Spleen (tissue), 11 donors: ENCODE measurements at regions not wholly inside any gene's neighbourhood (a gene's known extent, or its start where the extent isn't known, plus 50 kb on each side); places are given as distances from the start of the nearest gene placed in this dataset.
"Not testable (repeated sequence)": the region's sequence is repeated elsewhere in the genome, so short reads cannot be mapped to it uniquely, and the experiment has no call there.

Experiments used
- DNase-seq: peaks from one replicate; pipeline ENCODE4 v3.0.0-alpha.2; 2020
- H3K27ac ChIP-seq, 8 donors: fragments of 200-600 bp; sonication (generic) in 7 of 8; 1 replicate in 4 of 8; 2 replicates in 4 of 8; pipeline versions ENCODE4 v1.5.0 to v1.8.0; 2016 to 2021; ENCODE audit warnings: inconsistent platforms in 4 of 8, mild to moderate bottlenecking in 4 of 8, moderate library complexity in 1 of 8
- H3K27me3 ChIP-seq, 7 donors: fragments of 200-600 bp; sonication (generic) in 6 of 7; replicated peaks in 1 of 7; 1 replicate in 4 of 7; 2 replicates in 3 of 7; pipeline versions ENCODE4 v1.5.0 to v1.8.0; 2016 to 2021; ENCODE audit warnings: inconsistent platforms in 3 of 7, mild to moderate bottlenecking in 1 of 7
- H3K36me3 ChIP-seq, 6 donors: fragments of 200-600 bp; sonication (generic) in 5 of 6; 1 replicate in 4 of 6; 2 replicates in 2 of 6; pipeline versions ENCODE4 v1.5.0 to v1.8.0; 2016 to 2021; ENCODE audit warnings: inconsistent platforms in 2 of 6
- H3K4me1 ChIP-seq, 6 donors: fragments of 200-600 bp; sonication (generic) in 5 of 6; 1 replicate in 3 of 6; 2 replicates in 3 of 6; pipeline versions ENCODE4 v1.5.0 to v1.8.0; 2016 to 2021; ENCODE audit warnings: inconsistent platforms in 3 of 6
- H3K4me3 ChIP-seq, 8 donors: fragments of 200-600 bp; sonication (generic) in 7 of 8; 1 replicate in 4 of 8; 2 replicates in 4 of 8; pipeline versions ENCODE4 v1.5.0 to v1.8.0; 2016 to 2021; ENCODE audit warnings: inconsistent platforms in 4 of 8, mild to moderate bottlenecking in 4 of 8, moderate library complexity in 2 of 8
- H3K9me3 ChIP-seq, 8 donors: fragments of 200-600 bp; sonication (generic) in 7 of 8; 1 replicate in 4 of 8; 2 replicates in 4 of 8; pipeline versions ENCODE4 v1.5.0 to v1.8.0; 2016 to 2021; ENCODE audit warnings: inconsistent platforms in 4 of 8
- POLR2A ChIP-seq, 3 donors: fragments of 450-650 bp; IDR thresholded peaks; one replicate each; pipeline ENCODE4 v1.5.1; 2017; ENCODE audit warnings: antibody characterized with exemption in 3 of 3, mild to moderate bottlenecking in 1 of 3
- POLR2AphosphoS5 ChIP-seq, 3 donors: sonication (generic); formaldehyde crosslinking; IDR thresholded peaks; one replicate each; pipeline ENCODE4 v1.5.1; 2017; ENCODE audit warnings: antibody characterized with exemption in 3 of 3
- whole genome bisulfite sequencing, 5 donors: extraction: QIAGEN DNeasy Blood & Tissue Kit in 3 of 5; methylation state at CpG; one replicate each; pipeline versions ENCODE4 v1.1.5 to v1.1.7; 2013 to 2018; 5-methylcytosine and 5-hydroxymethylcytosine counted together
- intact Hi-C: fragments of 100-400 bp; cut with DNase I; formaldehyde crosslinking; loops from one replicate; pipeline ENCODE4 v1.15.0; 2023; ENCODE audit warnings: low total_unique reads
- TF ChIP-seq, protein P1 (sequence below), 11 experiments: fragments of 200-600 bp in 7 of 11; fragments of 450-650 bp in 4 of 11; sonication (generic) in 4 of 11; IDR thresholded peaks in 8 of 11; conservative IDR thresholded peaks in 3 of 11; 1 replicate in 7 of 11; 2 replicates in 4 of 11; pipeline versions ENCODE4 v1.4.0 to v1.8.0; 2016 to 2021; ENCODE audit warnings: antibody characterized with exemption in 11 of 11, inconsistent platforms in 4 of 11, mild to moderate bottlenecking in 1 of 11
- donor health status: healthy with polysubstance abuse.
- donor health status: DM: no; HTN: no; CAD: no; lungs with moderate emphysema.
- donor health status: DM: no; HTN: no; CAD: no.
- donor health status: Bipolar disorder and iron deficiency.
- donor health status: healthy.
- donor health status: DM: no; HTN: no; CAD: no.
- donor health status: DM: yes; HTN: yes; CAD: no.

DNA sequence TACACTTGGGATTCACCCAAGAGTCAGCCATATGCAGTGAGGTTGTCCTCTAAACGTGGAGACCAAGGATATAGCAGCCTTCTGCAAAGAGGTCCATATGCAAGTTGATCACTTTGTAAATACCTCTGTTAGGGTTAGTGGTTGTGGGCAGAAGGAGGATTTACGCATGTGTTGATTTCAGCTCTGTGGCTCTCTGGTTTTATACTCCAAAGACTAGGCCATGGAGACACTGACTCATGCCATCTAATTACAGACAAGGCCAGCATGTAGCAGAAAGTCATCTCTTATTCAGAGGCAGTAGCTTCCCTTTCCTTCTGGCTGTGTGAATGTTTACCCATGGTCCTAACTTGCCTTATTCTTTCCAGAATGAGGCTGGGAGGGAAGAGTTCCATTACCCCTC lies 140.9 kb upstream of the GOLGA6L4 start:
- DNase-seq, H3K27ac ChIP-seq, H3K9me3 ChIP-seq, H3K36me3 ChIP-seq, H3K4me1 ChIP-seq, intact Hi-C loops, H3K4me3 ChIP-seq: not testable (repeated sequence)
- WGBS, 5 donors = 67 to 88% (median 82%) methylated on average over 2 of the region's 2 CpGs
- peaks cover 0 to 11% (median 0%) of the 10 kb centered on the region in 7 donors for H3K27me3 ChIP-seq

DNA sequence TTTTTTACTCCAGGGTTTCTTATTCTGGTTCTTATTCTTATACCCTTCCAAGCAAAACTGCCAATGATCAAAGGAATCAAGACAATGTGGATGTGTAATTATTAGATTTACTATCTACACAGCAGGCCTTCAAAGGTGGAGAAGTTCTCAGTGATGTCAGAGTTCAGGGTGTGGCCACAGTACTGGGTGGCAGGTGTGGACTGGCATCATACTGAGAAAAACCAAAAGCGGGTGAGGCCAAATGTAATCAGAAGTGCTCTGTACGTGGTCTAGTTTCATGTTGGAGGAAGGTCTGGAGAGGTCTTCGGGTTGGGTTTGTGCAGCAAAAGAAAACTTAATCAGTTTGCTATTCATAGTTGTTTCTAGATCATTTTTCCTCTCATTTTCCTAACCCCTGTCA lies 138.5 kb upstream of the GOLGA6L4 start:
- DNase-seq, H3K27ac ChIP-seq, intact Hi-C loops, H3K4me3 ChIP-seq, H3K4me1 ChIP-seq, H3K9me3 ChIP-seq, H3K36me3 ChIP-seq: not testable (repeated sequence)
- H3K27me3 ChIP-seq = peaks cover 0 to 11% (median 0%) of the 10 kb centered on the region in 7 donors
- WGBS, 5 donors = 73 to 94% (median 85%) methylated on average over 3 of the region's 3 CpGs

DNA sequence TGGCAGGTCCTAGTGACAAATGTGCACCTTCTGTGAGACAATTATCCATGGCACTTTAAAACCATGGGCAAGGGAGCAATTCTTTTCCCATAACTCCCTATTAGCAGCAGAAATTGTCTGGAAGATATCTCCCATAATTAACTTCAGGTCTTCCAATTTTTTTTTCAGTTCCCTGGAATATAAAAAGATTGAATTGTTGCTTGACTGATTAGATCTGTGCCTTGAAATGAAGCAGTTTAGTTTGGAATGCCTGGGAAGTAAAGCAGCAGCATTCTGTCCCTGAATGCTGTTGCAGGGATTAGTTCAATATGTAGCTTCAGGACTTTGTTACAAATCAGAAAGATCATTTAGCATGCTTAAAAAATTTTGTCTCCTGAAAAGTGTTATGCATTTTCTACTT lies 137.0 kb upstream of the GOLGA6L4 start:
- Histone ChIP-seq H3K36me3 (no peaks in the 10 kb centered on the region), H3K27ac (no peak overlapping the region), H3K9me3 (no peaks in the 10 kb centered on the region), H3K27me3 (peaks cover 0 to 11% (median 0%) of the 10 kb centered on the region in 7 donors), H3K4me3 (no peak overlapping the region), H3K4me1 (peaks cover 0 to 9% (median 7%) of the 10 kb centered on the region in 6 donors)
- no peak for TF ChIP-seq POLR2AphosphoS5 (IDR thresholded peaks at IDR 0.05)
- TF ChIP-seq POLR2A (IDR thresholded peaks at IDR 0.05) = no peak
- no peak for DNase-seq
- intact Hi-C loops = no loop called here

DNA sequence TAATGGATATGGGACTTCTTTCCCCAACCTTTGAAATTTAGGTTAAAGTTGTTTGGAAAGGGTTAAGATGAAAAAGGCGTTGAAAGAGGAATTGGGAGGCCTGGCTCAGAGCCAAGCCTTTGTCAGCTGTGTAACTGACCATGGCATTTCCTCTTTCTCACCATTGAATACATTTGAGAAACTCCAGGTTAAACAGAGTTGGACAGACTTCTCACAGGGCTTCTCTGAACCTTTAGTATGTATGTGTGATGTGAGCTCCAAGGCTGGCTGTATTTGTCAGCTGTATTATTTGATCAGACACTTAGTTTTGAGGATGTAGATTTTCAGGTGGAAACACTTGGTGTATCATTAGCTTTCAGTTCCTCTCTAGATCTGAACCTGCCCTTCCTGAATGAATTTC lies 136.4 kb upstream of the GOLGA6L4 start:
- TF ChIP-seq POLR2AphosphoS5 (IDR thresholded peaks at IDR 0.05) = no peak
- TF ChIP-seq, protein P1, sequence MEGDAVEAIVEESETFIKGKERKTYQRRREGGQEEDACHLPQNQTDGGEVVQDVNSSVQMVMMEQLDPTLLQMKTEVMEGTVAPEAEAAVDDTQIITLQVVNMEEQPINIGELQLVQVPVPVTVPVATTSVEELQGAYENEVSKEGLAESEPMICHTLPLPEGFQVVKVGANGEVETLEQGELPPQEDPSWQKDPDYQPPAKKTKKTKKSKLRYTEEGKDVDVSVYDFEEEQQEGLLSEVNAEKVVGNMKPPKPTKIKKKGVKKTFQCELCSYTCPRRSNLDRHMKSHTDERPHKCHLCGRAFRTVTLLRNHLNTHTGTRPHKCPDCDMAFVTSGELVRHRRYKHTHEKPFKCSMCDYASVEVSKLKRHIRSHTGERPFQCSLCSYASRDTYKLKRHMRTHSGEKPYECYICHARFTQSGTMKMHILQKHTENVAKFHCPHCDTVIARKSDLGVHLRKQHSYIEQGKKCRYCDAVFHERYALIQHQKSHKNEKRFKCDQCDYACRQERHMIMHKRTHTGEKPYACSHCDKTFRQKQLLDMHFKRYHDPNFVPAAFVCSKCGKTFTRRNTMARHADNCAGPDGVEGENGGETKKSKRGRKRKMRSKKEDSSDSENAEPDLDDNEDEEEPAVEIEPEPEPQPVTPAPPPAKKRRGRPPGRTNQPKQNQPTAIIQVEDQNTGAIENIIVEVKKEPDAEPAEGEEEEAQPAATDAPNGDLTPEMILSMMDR (IDR thresholded peaks at IDR 0.05 in 8 of 11, conservative IDR thresholded peaks at IDR 0.05 in 3 of 11) = no peak
- no peak for TF ChIP-seq POLR2A (IDR thresholded peaks at IDR 0.05)
- Histone ChIP-seq H3K36me3 (no peaks in the 10 kb centered on the region), H3K9me3 (no peaks in the 10 kb centered on the region), H3K4me1 (peaks cover 0 to 9% (median 7%) of the 10 kb centered on the region in 6 donors), H3K4me3 (no peak overlapping the region), H3K27ac (no peak overlapping the region), H3K27me3 (peaks cover 0 to 11% (median 0%) of the 10 kb centered on the region in 7 donors)
- intact Hi-C loops = no loop called here
- whole genome bisulfite sequencing, 5 donors = 2 to 9% (median 4%) methylated on average over 1 of the region's 1 CpG
- DNase-seq = no peak

DNA sequence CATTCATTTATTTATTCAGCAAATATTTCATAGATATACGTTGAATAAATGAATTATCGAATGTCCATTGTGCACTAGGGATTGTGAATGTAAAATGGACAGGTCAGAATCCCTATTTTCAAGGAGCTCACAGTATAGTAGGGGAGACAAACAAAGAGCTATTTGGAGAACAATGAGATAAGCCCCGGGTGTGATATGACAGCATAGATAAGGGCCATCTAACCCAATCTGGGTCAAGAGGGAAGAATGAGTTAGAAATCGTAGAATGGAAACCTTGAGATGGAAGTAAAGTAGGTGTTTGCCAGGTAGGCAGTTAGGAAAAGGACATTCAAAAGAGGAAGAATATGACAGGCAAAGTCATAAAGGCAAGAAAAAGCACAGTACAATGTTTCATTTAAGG lies 132.2 kb upstream of the GOLGA6L4 start:
- intact Hi-C loops = no loop called here
- H3K36me3 ChIP-seq = no peaks in the 10 kb centered on the region
- H3K27me3 ChIP-seq = no peaks in the 10 kb centered on the region
- no peaks in the 10 kb centered on the region for H3K9me3 ChIP-seq
- no peak for DNase-seq
- H3K4me3 ChIP-seq = no peak overlapping the region
- TF ChIP-seq POLR2A (IDR thresholded peaks at IDR 0.05) (no peak), POLR2AphosphoS5 (IDR thresholded peaks at IDR 0.05) (no peak)
- TF ChIP-seq, protein P1 (IDR thresholded peaks at IDR 0.05 in 8 of 11, conservative IDR thresholded peaks at IDR 0.05 in 3 of 11) = no peak
- H3K27ac ChIP-seq = no peak overlapping the region
- WGBS, 5 donors = 80 to 87% (median 82%) methylated on average over 4 of the region's 4 CpGs
- peaks cover 0 to 9% (median 7%) of the 10 kb centered on the region in 6 donors for H3K4me1 ChIP-seq

DNA sequence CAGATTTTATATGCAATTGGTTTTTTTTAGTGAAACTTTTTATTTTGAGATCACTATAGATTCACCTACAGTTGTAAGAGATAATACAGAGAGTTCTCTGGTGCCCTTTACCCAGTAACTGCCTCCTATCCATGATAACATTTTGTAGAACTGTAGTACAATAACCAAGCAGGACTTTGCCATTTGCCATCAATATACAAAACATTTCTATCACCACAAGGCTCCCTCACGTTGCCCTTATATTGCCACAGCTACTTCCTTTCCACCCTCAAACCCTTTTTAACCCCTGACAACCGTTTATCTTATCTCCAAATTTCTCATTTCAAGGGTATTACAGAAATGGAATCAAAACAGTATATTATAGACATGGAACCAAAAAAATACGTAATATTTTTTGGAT lies 130.7 kb upstream of the GOLGA6L4 start:
- DNase-seq = no peak
- H3K4me3 ChIP-seq = no peak overlapping the region
- no peaks in the 10 kb centered on the region for H3K9me3 ChIP-seq
- no peak for TF ChIP-seq POLR2AphosphoS5 (IDR thresholded peaks at IDR 0.05)
- TF ChIP-seq POLR2A (IDR thresholded peaks at IDR 0.05) = no peak
- TF ChIP-seq, protein P1 (IDR thresholded peaks at IDR 0.05 in 8 of 11, conservative IDR thresholded peaks at IDR 0.05 in 3 of 11) = no peak
- no peak overlapping the region for H3K27ac ChIP-seq
- no peaks in the 10 kb centered on the region for H3K36me3 ChIP-seq
- 36 to 60% (median 43%) methylated on average over 3 of the region's 3 CpGs for WGBS, 5 donors
- intact Hi-C loops = no loop called here
- no peaks in the 10 kb centered on the region for H3K27me3 ChIP-seq
- H3K4me1 ChIP-seq = no peaks in the 10 kb centered on the region
